Sigmoid colon (tissue), 6 donors: ENCODE measurements at regions not wholly inside any gene's neighbourhood (a gene's known extent, or its start where the extent isn't known, plus 50 kb on each side); places are given as distances from the start of the nearest gene placed in this dataset.

Experiments
- DNase-seq: peaks from one replicate; pipeline ENCODE4 v3.0.0-alpha.2; 2019
- H3K27ac ChIP-seq, 4 donors: fragments of 200-600 bp; sonication (generic); one replicate each; pipeline ENCODE4 v1.5.1; 2016 to 2019; ENCODE audit warnings: mild to moderate bottlenecking in 1 of 4
- H3K27me3 ChIP-seq, 3 donors: fragments of 200-600 bp; sonication (generic); one replicate each; pipeline ENCODE4 v1.5.1; 2019; ENCODE audit warnings: mild to moderate bottlenecking in 1 of 3
- H3K36me3 ChIP-seq, 4 donors: fragments of 200-600 bp; sonication (generic); one replicate each; pipeline ENCODE4 v1.5.1; 2016 to 2019
- H3K4me1 ChIP-seq, 4 donors: fragments of 200-600 bp; sonication (generic); one replicate each; pipeline ENCODE4 v1.5.1; 2017 to 2019
- H3K4me3 ChIP-seq, 4 donors: fragments of 200-600 bp; sonication (generic); one replicate each; pipeline ENCODE4 v1.5.1; 2017 to 2019; ENCODE audit warnings: mild to moderate bottlenecking in 2 of 4, moderate library complexity in 1 of 4
- H3K9me3 ChIP-seq, 4 donors: fragments of 200-600 bp in 3 of 4; sonication (generic) in 3 of 4; one replicate each; pipeline versions ENCODE4 v1.5.1 to v1.6.1; 2013 to 2019
- CTCF ChIP-seq, 4 experiments: fragments of 450-650 bp in 3 of 4; fragments of 200-600 bp in 1 of 4; IDR thresholded peaks; one replicate each; pipeline ENCODE4 v1.5.1; 2016 to 2019; ENCODE audit warnings: antibody characterized with exemption in 4 of 4, mild to moderate bottlenecking in 3 of 4, moderate library complexity in 2 of 4
- EP300 ChIP-seq, 4 donors: sonication (generic); formaldehyde crosslinking; IDR thresholded peaks; one replicate each; pipeline ENCODE4 v1.6.1; 2017; ENCODE audit warnings: antibody characterized with exemption in 4 of 4
- POLR2A ChIP-seq, 2 donors: fragments of 450-650 bp; IDR thresholded peaks; one replicate each; pipeline ENCODE4 v1.6.1; 2016; ENCODE audit warnings: antibody characterized with exemption in 2 of 2, mild to moderate bottlenecking in 2 of 2, moderate library complexity in 2 of 2
- POLR2AphosphoS5 ChIP-seq, 4 donors: sonication (generic); formaldehyde crosslinking; IDR thresholded peaks; one replicate each; pipeline ENCODE4 v1.6.1; 2017; ENCODE audit warnings: antibody characterized with exemption in 4 of 4
- WGBS, 2 donors: extraction: QIAGEN DNeasy Blood & Tissue Kit; methylation state at CpG; one replicate each; pipeline ENCODE4 v1.1.7; 2013; 5-methylcytosine and 5-hydroxymethylcytosine counted together
- intact Hi-C: fragments of 100-400 bp; cut with DNase I; formaldehyde crosslinking; loops from one replicate; pipeline ENCODE4 v1.15.1; 2023
- donor health status: healthy with polysubstance abuse.
- donor health status: healthy.

GRCh38 chr3:168457954-168458539 lies 362.3 kb upstream of the GOLIM4 start:
- H3K4me1 ChIP-seq: no peaks in the 10 kb centered on the region
- no peaks in the 10 kb centered on the region for H3K9me3 ChIP-seq
- TF ChIP-seq POLR2A (IDR thresholded peaks at IDR 0.05): no peak
- TF ChIP-seq CTCF (IDR thresholded peaks at IDR 0.05): no peak
- TF ChIP-seq POLR2AphosphoS5 (IDR thresholded peaks at IDR 0.05): no peak
- no peak for TF ChIP-seq EP300 (IDR thresholded peaks at IDR 0.05)
- no peak overlapping the region for H3K27ac ChIP-seq
- H3K27me3 ChIP-seq: no peaks in the 10 kb centered on the region
- H3K4me3 ChIP-seq: no peak overlapping the region
- no peaks in the 10 kb centered on the region for H3K36me3 ChIP-seq
- DNase-seq: no peak
- intact Hi-C loops: no loop called here
- WGBS, 2 donors: 31 to 65% methylated on average over 4 of the region's 4 CpGs

GRCh38 chr3:168455814-168456213 lies 360.1 kb upstream of the GOLIM4 start:
- no peaks in the 10 kb centered on the region for H3K36me3 ChIP-seq
- 46 to 65% methylated on average over 5 of the region's 5 CpGs for WGBS, 2 donors

GRCh38 chr3:168453623-168454022 lies 357.9 kb upstream of the GOLIM4 start:
- no peak for DNase-seq
- no peaks in the 10 kb centered on the region for H3K4me1 ChIP-seq
- no peak overlapping the region for H3K4me3 ChIP-seq
- H3K36me3 ChIP-seq: no peaks in the 10 kb centered on the region
- TF ChIP-seq POLR2A (IDR thresholded peaks at IDR 0.05): no peak
- no peak for TF ChIP-seq POLR2AphosphoS5 (IDR thresholded peaks at IDR 0.05)
- no peak for TF ChIP-seq CTCF (IDR thresholded peaks at IDR 0.05)
- TF ChIP-seq EP300 (IDR thresholded peaks at IDR 0.05): no peak
- H3K27ac ChIP-seq: no peak overlapping the region
- intact Hi-C loops: no loop called here
- H3K9me3 ChIP-seq: no peaks in the 10 kb centered on the region
- no peaks in the 10 kb centered on the region for H3K27me3 ChIP-seq
- 76 to 87% methylated on average over 2 of the region's 2 CpGs for WGBS, 2 donors

More at GRCh38 chr3:168455814-168456213, 360.1 kb upstream of the GOLIM4 start:
- TF ChIP-seq CTCF (IDR thresholded peaks at IDR 0.05) (no peak), EP300 (IDR thresholded peaks at IDR 0.05) (no peak), POLR2A (IDR thresholded peaks at IDR 0.05) (no peak)
- Histone ChIP-seq H3K27me3 (no peaks in the 10 kb centered on the region), H3K4me1 (no peaks in the 10 kb centered on the region), H3K27ac (no peak overlapping the region), H3K4me3 (no peak overlapping the region), H3K9me3 (no peaks in the 10 kb centered on the region)
- no peak for DNase-seq
- intact Hi-C loops: no loop called here

- TF ChIP-seq POLR2A (IDR thresholded peaks at IDR 0.05) (no peak), CTCF (IDR thresholded peaks at IDR 0.05) (no peak), EP300 (IDR thresholded peaks at IDR 0.05) (no peak), POLR2AphosphoS5 (IDR thresholded peaks at IDR 0.05) (no peak)
- no peak for DNase-seq
- Histone ChIP-seq H3K27me3 (no peaks in the 10 kb centered on the region), H3K9me3 (no peaks in the 10 kb centered on the region), H3K27ac (no peak overlapping the region), H3K4me3 (no peak overlapping the region), H3K36me3 (no peaks in the 10 kb centered on the region), H3K4me1 (no peaks in the 10 kb centered on the region)
- 48 to 71% methylated on average over 1 of the region's 1 CpG for WGBS, 2 donors
- intact Hi-C loops: no loop called here
These were observed 348.2 kb upstream of the GOLIM4 start for GRCh38 chr3:168443965-168444364.

- H3K4me3 ChIP-seq: no peak overlapping the region
- H3K9me3 ChIP-seq: no peaks in the 10 kb centered on the region
- no peak for TF ChIP-seq EP300 (IDR thresholded peaks at IDR 0.05)
- TF ChIP-seq POLR2A (IDR thresholded peaks at IDR 0.05): no peak
- TF ChIP-seq CTCF (IDR thresholded peaks at IDR 0.05): no peak
- no peak for TF ChIP-seq POLR2AphosphoS5 (IDR thresholded peaks at IDR 0.05)
- no peaks in the 10 kb centered on the region for H3K4me1 ChIP-seq
- intact Hi-C loops: no loop called here
- no peaks in the 10 kb centered on the region for H3K36me3 ChIP-seq
- no peak overlapping the region for H3K27ac ChIP-seq
- DNase-seq: no peak
- WGBS, 2 donors: 43 to 67% methylated on average over 2 of the region's 2 CpGs
- no peaks in the 10 kb centered on the region for H3K27me3 ChIP-seq
These were observed 346.8 kb upstream of the GOLIM4 start for GRCh38 chr3:168442502-168442901.
